ENCODE measurements at regions not wholly inside any gene's neighbourhood (a gene's known extent, or its start where the extent isn't known, plus 50 kb on each side); places are given as distances from the start of the nearest gene placed in this dataset.

DNA sequence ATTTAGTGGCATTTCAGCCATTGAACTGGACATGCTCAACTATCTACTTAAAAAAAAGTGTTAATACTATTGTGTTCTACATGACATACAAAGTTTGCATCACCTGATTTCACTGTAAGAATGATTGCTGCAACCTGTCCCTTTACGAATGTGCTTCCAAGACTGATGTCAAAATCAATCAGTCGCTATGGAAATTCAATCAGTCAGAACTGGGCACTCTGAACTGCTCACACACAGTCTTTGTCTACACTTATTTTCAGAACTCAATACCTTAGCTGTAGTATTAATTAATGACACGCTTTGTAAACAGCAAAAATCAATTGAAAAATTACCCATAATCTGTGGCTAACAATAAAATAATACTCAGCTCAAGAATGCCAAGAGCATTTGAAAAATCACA is 70.3 kb upstream of the KLHL29 start:
- no peak for DNase-seq (ENCODE audit: extremely low read depth, low read depth, low spot score)

DNA sequence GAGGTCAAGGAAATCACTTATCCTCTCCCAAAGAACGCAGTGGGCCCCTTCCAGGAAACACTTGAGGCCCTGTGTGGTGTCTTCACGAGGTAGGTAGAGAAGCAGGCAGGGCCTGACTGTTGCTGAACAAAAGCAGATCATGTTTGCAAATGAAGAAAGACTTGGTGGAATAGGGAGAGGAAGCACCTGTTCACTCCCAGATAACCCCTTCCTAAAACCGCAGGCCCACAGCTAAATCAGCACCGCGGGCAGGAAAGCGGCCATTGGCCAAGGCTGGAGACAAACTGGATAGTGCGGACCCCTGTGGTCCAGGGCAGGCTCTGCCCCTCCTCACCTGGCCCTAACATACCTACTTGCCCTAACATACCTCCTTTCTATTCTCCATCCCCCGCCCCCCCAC is 64.9 kb upstream of the KLHL29 start:
- no peak for DNase-seq (ENCODE audit: extremely low read depth, low read depth, low spot score)

DNA sequence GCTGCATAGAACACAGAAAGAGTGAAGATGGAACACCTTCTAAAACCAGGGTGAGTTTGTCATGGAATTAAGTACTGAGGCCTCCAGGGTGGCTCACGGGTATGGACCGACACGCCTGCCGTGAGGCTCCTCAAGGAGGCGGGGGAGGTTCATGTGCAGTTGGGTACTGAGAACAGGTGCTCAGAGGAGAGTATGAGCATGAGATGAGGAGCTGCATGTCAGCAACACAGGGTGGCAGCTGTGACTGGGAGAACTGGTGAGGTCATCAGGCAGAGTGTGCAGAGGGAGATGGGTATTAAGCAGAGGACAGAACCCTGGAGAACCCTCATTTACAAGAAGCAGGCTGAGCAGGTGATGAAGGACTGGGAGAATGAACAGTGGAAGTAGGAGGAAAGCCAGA is 63.2 kb upstream of the KLHL29 start:
- DNase-seq (ENCODE audit: extremely low read depth, low read depth, low spot score), result no peak

DNA sequence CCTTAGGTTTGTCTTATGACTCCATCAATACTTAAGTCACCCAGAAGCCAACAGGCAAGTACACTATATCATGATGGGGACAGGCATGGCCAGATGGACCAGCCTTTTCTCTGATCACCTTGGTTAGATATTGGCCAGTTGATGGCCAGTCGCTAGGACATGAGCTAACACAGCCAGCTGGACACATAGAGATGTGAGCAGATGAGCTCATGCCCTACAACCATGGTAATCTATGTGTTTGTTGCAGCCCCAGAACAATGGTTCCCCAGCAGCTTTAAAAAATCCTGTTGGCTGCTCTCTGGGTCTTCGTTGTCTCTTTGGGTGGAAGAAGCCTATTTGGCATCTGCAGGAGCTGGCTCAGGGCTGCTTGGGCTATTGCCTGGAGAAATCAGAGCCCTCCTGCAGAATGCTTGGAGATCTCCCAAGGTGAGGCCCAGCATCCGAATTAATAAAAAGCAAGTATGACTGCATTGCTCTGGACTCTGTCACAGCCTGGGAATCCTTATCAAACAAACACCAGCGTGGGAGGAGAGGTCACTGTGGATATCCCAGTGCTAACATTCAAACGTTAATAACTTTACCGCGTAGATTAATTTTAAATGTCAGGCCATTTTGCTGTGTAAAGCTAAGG is 62.3 kb upstream of the KLHL29 start:
- no peak for DNase-seq (ENCODE audit: extremely low read depth, low read depth, low spot score)

DNA sequence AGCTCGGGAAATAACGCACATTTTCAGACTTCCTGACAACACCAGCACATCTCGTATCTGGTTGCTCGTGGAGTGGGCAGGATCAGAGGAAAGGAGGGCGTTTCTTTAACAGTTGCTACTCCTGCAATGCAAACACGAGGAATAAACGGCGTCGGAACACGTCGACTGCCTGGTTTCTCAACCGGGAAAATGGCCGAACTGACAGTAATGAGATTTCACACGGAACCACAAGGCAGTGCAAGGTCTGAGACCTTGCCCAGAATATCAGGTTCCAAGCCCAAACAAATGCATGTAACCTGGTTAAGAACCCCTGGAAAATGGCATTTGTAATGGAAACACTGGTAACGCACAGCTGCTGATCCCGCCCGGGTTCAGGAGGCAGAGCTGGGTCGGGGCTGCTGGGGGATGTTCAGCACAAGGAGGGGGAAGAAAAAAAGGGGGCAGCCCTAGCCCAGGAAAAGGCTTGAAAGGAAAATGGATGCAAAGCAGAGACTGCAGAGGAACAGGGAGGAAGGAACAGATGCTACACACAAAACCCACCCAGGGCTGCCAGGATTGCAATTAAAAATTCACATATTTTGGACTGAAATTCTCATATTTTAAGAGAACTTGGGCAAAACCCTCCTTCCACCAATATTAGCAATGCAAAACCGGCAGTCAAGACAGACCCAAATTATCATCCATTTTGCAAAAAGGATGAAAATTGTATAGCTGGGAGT is 61.6 kb upstream of the KLHL29 start:
- no peak for DNase-seq (ENCODE audit: extremely low read depth, low read depth, low spot score)

DNA sequence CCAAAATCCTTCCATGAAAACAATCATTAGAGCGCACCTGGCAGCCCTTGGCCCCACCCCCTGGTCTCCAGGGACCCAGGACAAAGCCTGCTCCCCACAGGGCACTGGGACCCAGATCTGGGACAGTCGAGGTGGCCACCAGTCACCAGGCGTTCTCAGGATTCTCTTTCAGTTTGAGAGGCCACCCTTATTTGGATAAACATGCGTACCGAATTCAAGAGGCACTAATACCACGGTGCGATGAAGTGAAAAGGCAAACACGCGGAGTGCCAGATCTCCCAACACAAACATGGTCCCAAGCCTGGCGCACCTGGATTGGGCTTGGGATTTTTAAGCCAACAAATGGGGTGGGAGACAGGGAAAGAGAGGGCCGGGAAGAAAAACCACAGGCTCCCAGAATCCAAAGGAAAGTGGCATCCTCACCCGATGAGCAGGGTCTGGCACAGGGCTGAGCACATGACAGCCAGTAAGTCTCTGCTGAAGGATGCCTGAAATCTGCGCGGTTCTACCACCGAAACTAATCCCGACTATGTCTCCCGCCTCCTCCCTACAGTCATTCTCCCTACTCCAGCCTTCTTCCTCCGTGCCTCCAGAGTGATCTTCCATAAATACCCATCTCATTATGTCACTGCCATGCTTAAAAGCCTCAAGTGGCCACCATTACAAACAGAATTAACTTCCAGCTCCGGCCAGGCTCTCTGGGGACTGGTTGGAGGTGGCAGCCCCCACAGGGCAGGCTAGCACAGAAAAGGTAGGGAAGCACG is 60.9 kb upstream of the KLHL29 start:
- DNase-seq (ENCODE audit: extremely low read depth, low read depth, low spot score), result no peak

DNA sequence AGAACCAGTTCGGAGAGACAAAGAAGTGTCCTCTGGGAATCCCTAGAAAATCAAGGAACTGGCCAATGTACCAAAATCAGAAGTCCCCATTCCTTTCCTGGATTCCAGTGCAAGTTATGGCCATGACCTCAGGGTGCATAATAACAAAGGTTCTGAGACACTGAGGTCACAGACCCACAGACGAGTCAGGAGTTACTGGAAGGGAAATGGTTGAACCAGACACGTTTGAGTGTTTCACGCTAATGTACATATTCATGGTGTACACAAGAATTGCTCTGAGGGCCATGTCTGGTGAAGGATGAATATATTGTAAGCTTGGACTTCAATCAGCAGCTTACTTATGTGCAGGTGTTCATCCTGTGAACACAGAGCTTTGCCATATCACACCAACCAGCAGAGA is 58.6 kb upstream of the KLHL29 start:
- DNase-seq (ENCODE audit: extremely low read depth, low read depth, low spot score), result no peak

DNA sequence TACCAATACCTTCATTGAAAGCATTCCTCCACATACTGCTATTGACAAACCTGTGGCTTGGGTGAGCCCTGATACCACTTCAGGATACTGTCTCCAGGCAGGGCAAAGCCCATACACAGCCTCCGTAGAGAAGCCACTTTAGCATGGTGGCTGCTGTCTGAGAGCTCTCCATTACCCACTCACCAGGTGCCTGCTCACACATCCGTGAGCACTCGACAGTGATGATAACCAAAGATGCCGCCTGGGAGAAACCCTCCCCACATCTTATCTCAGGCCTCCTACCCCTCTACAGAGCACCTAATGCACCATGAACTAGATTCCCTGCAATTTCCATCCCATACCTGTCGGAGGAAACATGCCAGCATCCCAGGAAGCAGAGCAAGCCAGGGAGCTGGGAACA is 57.6 kb upstream of the KLHL29 start:
- no peak for DNase-seq (ENCODE audit: extremely low read depth, low read depth, low spot score)

DNA sequence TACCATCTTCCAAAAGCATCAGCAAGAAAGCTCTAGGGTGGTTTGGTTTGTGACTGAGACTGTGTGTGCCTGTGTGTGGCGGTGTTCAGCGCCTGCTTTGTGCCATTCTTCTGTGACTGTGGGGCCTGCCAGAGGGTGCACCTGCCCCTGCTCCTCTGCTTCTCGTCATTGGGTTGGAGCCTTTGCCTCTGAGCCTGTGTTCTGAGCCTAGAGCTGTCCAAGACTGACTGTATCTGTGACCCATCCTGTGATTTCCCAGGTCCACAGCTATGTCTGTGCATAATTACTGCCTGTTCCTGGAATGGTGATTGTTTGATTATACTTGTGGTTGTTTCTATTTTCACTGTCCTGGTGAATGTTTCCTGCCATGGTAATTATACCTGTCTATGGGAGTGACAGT is 57.1 kb upstream of the KLHL29 start:
- no peak for DNase-seq (ENCODE audit: extremely low read depth, low read depth, low spot score)

DNA sequence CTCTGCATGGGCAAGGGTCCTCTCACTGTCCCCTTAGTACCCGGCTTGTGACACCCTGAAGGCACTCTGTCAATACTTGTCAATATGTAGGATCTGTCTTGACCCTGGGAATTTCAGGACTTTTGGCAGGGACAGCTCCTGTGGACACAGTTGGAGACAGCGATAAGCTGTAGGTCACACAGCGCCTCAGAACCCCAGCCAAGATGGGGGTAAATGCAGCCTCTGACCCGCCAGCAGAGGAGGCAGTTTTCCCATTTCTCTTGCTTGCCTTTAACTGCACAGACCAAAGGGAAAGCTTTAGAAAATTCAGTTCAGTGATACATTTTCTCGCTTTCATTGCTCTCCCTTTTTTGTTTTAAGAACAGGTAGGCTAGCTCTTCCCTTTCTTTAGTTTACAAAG is 54.8 kb upstream of the KLHL29 start:
- DNase-seq (ENCODE audit: extremely low read depth, low read depth, low spot score), result no peak

Measured in glomerular endothelial cell (primary cell).